HG03521 (cell line): ENCODE measurements at regions not wholly inside any gene's neighbourhood (a gene's known extent, or its start where the extent isn't known, plus 50 kb on each side); places are given as distances from the start of the nearest gene placed in this dataset.

Experiments
- ATAC-seq: cut with Tn5 transposase; IDR thresholded peaks from one replicate; pipeline ENCODE4 v1.9.1; 2021; ENCODE audit warnings: mild to moderate bottlenecking, moderate library complexity; ENCODE audit not compliant: unreplicated experiment

GRCh38 chr20:23186808-23187207 lies 100.7 kb upstream of the CD93 start:
- no peak for ATAC-seq

GRCh38 chr20:23180451-23180921 lies 94.4 kb upstream of the CD93 start:
- no peak for ATAC-seq

- ATAC-seq, result no peak
Observed at GRCh38 chr20:23179766-23180403, 93.8 kb upstream of the CD93 start.

- no peak for ATAC-seq
Observed at GRCh38 chr20:23178806-23179205, 92.7 kb upstream of the CD93 start.

GRCh38 chr20:23174821-23175220 lies 88.7 kb upstream of the CD93 start:
- ATAC-seq, result no peak

GRCh38 chr20:23167431-23167830 lies 81.3 kb upstream of the CD93 start:
- no peak for ATAC-seq

- ATAC-seq, result no peak
Observed at GRCh38 chr20:23166563-23166962, 80.4 kb upstream of the CD93 start.

GRCh38 chr20:23165964-23166363 lies 79.8 kb upstream of the CD93 start:
- no peak for ATAC-seq

GRCh38 chr20:23165307-23165750 lies 79.2 kb upstream of the CD93 start:
- no peak for ATAC-seq

GRCh38 chr20:23164176-23164601 lies 78.1 kb upstream of the CD93 start:
- no peak for ATAC-seq

- ATAC-seq, result no peak
Observed at GRCh38 chr20:23163562-23163961, 77.4 kb upstream of the CD93 start.

GRCh38 chr20:23162887-23163286 lies 76.8 kb upstream of the CD93 start:
- no peak for ATAC-seq

- no peak for ATAC-seq
Observed at GRCh38 chr20:23161968-23162696, 76.0 kb upstream of the CD93 start.

- ATAC-seq, result no peak
Observed at GRCh38 chr20:23161244-23161891, 75.2 kb upstream of the CD93 start.

- no peak for ATAC-seq
Observed at GRCh38 chr20:23160536-23161243, 74.6 kb upstream of the CD93 start.

- no peak for ATAC-seq
Observed at GRCh38 chr20:23159947-23160318, 73.8 kb upstream of the CD93 start.

GRCh38 chr20:23159256-23159946 lies 73.3 kb upstream of the CD93 start:
- ATAC-seq, result no peak

GRCh38 chr20:23157734-23158133 lies 71.6 kb upstream of the CD93 start:
- ATAC-seq, result no peak

- ATAC-seq, result no peak
Observed at GRCh38 chr20:23156842-23157423, 70.8 kb upstream of the CD93 start.

- ATAC-seq, result no peak
Observed at GRCh38 chr20:23156170-23156841, 70.2 kb upstream of the CD93 start.
